Hippocampal formation (tissue), 2 donors: ENCODE measurements at regions not wholly inside any gene's neighbourhood (a gene's known extent, or its start where the extent isn't known, plus 50 kb on each side); places are given as distances from the start of the nearest gene placed in this dataset.

ENCODE experiments used
- DNase-seq, 2 donors: peaks; one replicate each; lab custom pipeline; 2025; lab: John Stamatoyannopoulos, UW

- DNase-seq, result no peak
Measured at GRCh38 chr20:57920971-57921370, 211.2 kb upstream of the PMEPA1 start.

- DNase-seq, result no peak
Measured at GRCh38 chr20:57919049-57919448, 209.2 kb upstream of the PMEPA1 start.

GRCh38 chr20:57918551-57918950, 208.7 kb upstream of the PMEPA1 start:
- DNase-seq, result no peak

DNA sequence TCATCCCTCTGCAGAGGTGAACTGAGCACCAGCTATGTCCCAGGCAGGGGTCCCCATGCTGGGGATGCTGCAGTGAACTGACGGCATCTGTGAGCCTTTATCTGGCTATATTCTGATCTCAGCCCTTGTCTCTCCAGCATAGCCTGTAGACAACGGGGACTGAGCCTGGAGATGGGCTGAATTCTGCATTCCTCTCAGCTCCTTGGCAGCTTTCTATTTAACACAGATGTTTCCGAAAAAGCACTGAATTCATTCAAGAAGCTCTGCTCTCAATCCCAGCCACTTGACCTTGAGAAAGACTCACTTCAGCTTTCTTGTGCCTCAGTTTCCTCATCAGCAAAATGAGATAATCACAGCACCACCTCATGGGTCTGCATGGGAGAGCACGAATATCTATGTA, 204.4 kb upstream of the PMEPA1 start:
- DNase-seq, result no peak

GRCh38 chr20:57913156-57913930, 203.5 kb upstream of the PMEPA1 start:
- no peak for DNase-seq

- DNase-seq, result no peak
Measured at GRCh38 chr20:57912227-57912582, 202.4 kb upstream of the PMEPA1 start.

GRCh38 chr20:57911512-57912226, 201.9 kb upstream of the PMEPA1 start:
- no peak for DNase-seq

- DNase-seq, result no peak
Measured at GRCh38 chr20:57910716-57911115, 200.9 kb upstream of the PMEPA1 start.

- DNase-seq, result no peak
Measured at GRCh38 chr20:57909763-57910331, 200.0 kb upstream of the PMEPA1 start.

DNA sequence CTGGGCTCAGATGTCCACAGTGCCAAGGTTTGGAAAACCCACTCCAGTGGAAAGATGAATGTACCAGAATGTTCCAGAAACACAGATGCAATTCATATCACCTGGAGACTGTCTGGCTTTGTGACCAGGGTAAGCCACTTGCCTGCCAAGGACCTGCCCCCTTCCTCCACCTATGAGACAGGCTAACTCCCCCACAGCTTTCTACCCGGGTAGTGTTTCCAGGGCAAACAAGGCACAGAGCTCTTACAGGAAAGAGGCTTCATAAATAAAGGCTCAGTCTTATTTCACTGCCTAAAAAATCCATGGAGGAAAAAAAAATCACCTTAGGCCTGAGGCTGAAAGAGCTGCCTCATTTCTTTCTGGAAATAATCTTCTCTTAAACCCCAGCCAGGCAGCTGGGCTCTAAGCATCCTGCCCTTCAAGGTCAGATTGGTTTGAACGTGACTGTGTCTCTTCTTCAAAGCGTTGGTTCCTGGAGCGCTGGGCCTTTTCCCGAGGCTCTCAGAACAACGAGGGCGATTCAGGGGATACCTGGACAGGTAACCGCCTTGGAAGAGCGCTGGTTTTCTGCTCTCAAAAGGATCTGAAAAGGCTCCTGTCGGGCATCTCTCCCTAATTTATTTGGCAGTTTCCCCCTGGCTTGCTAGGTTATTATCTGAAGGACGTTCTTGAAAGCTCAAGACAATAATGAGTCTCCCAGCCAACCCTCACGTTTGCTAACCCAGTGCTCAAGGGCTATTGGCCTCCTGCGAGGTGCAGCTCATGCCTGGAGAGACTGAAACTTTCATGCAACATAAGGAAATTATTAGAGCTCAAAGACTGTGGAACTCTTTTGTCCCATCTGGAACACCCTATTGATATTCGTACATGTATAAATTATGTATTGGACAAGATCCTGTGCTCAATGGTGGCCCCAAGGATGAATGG, 199.2 kb upstream of the PMEPA1 start:
- no peak for DNase-seq

- DNase-seq, result no peak
Measured at GRCh38 chr20:57908226-57908625, 198.4 kb upstream of the PMEPA1 start.

DNA sequence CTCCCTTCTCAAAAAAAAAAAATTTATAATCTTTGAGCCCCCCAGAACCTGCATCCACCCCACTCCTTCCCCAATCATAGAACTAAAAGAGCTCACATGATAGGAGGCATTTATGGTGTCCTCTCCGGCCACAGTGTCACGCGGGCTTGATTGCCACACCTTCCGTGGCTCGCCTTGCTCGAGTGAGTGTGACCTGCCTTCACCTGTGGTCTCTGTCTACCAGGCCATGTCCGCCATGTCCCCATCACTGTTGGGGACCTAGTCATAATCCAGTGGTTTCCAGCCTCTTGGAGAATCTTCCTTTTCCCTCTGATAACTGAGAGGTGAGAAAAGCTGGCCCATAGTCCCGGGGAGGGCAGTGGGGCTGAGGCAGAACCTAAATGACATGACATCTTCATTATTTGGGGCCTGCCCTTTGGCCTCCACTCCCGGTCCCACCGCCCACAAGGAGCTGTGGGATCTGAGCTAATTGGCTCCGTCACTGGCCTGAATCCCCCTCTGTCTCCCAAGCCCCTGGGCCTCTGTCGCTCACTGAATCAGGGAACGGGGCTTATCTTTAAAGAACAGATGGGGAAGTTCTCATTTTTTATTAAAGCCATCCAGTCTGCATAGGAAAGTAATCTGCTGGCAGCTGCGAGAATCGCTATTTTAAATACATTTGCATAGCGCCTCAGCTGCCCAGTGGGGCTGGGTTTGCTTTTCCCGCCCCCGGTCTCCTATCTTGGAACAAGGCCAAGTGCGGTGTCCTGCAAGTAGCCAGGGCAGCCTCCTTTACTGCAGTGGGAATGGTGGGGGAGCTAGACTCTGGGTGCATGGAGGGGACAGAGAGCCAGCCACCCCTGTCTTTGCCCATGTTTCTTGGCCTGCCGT, 197.6 kb upstream of the PMEPA1 start:
- DNase-seq, result no peak

- DNase-seq, result no peak
Measured at GRCh38 chr20:57905448-57905847, 195.6 kb upstream of the PMEPA1 start.

DNA sequence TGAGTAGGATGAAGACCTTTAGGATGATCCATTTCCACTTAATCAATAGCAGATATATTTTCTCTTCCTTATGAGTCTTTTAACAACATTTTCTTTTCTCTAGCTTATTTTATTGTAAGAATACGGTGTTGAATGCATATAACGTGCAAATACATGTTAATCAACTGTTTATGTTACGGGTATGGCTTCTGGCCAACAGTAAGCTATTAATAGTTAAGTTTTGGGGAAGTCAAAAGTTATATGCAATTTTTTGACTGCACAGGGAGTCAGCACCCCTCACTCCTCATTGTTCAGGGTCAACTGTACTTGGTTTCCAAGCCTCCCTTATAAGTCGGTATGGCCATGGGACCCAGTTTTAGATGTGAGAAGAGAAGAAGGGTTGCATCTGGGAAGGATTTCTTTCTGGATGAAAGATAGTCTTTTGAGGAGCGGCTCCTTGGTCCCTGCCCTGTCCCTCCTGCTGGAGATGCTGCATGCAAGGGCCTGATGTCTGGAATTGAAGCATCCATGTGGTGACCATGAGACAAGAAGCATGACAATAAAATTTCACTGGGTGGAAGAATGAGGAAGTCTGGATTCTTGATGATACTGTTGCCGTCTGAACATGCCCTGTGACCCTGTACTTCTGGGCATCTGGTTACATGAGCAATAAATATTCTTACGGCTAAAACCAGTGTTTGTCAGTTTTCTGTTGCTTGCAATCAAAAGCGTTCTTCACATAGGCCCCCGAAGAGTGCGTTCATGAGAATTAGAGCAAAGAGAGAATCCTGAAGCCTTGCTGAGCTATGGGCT, 194.7 kb upstream of the PMEPA1 start:
- no peak for DNase-seq

DNA sequence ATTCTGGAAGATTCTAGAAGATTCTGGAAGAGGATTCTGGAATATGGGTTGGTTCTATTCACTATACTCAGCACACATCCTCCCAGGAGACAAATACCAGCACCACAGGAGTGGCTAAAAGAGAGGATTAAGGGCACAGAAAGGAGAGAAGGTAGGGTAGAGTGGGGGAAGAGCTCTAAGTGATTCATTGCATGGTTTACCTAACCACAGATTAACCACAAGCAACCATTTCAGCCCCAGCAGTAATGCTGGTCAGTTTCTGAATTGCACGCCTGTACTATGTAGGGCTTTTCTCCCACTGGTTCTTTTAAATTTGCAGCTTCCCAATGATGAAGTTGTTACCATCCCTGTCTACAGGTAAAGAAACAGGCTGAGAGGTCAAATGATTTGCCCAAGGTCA, 192.7 kb upstream of the PMEPA1 start:
- no peak for DNase-seq

- no peak for DNase-seq
Measured at GRCh38 chr20:57901526-57901925, 191.7 kb upstream of the PMEPA1 start.

DNA sequence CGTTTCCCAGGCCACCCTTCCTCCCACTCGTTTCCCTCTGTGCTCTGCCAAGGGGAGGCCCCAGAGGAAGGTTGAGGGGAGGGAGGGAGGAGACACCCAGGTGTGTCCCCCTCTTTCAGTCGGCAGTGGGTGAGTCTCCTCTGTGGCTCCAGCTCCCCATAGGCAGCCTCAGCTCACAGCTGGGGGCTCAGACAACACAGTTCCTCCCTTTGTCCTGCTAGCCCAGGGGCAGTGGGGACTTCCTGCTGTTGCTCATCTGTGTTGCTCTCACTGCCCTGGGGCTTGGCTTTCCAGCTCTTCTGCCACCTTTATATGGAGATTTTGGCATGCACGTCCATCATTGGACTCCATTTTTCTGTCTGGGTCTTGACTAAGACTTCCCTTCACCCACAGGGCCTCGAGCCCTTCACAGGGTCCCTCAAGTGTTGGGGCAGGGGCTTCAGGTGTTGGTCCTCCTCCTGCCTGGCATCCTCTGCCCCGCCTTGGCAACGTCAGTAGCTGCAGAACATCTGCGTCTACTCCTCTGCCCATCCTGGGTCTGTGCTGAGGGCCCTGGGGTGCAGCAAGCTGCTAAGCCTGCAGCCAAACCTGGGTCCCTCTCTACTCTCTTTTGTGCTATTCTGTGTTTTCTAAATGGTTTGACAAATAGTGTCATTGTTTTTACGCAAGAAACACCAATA, 190.6 kb upstream of the PMEPA1 start:
- DNase-seq, result no peak

GRCh38 chr20:57899554-57899953, 189.7 kb upstream of the PMEPA1 start:
- DNase-seq, result no peak

GRCh38 chr20:57898332-57898731, 188.5 kb upstream of the PMEPA1 start:
- DNase-seq, result no peak

DNA sequence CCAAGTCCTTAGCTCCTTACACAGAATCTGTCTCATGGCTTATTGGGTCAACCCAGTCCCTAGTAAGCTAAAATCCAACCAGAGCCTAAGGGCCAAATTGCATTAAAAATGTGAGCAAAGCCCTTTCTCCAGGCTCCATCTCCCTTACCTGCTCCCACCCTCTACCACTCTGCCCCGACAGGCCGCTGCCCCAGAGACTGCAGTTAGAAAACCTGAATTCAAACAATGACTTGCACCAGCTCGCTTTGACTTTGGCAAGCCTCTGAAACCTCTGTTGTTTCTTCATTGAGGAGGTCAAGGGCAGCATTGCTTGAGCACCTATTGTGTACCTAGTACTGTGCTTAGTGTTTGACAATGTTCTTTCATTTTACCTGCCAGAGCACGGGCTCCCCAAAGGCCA, 188.1 kb upstream of the PMEPA1 start:
- DNase-seq, result no peak
